Keratinocyte (primary cell): ENCODE measurements at regions not wholly inside any gene's neighbourhood (a gene's known extent, or its start where the extent isn't known, plus 50 kb on each side); places are given as distances from the start of the nearest gene placed in this dataset.

Source experiments
- CTCF ChIP-seq, 3 experiments: IDR thresholded peaks in 1 of 3; conservative IDR thresholded peaks in 1 of 3; optimal IDR thresholded peaks in 1 of 3; 2 replicates in 2 of 3; 3 replicates in 1 of 3; pipeline versions ENCODE3 to v1.5.1; 2011; ENCODE audit warnings: low read length in 3 of 3, mild to moderate bottlenecking in 3 of 3, moderate library complexity in 2 of 3, control low read depth in 1 of 3, inconsistent platforms in 1 of 3; ENCODE audit not compliant: insufficient read depth in 2 of 3; ENCODE audit errors: extremely low read depth in 1 of 3
- EZH2 ChIP-seq: IDR thresholded peaks from one replicate; pipeline ENCODE4 v1.6.1; 2012; ENCODE audit warnings: inconsistent platforms, mild to moderate bottlenecking, low read length, moderate library complexity

- TF ChIP-seq EZH2 (no peak), CTCF (optimal IDR thresholded peaks at IDR 0.05 in 1 of 3, IDR thresholded peaks at IDR 0.05 in 1 of 3, conservative IDR thresholded peaks at IDR 0.05 in 1 of 3; ENCODE audit: extremely low read depth in 1 of 3, insufficient read depth in 2 of 3, low read length in 3 of 3) (no peak)
Observed at GRCh38 chrX:94775640-94776039, 1101.6 kb downstream of the FAM133A start.
